ENCODE measurements at regions not wholly inside any gene's neighbourhood (a gene's known extent, or its start where the extent isn't known, plus 50 kb on each side); places are given as distances from the start of the nearest gene placed in this dataset.

DNA sequence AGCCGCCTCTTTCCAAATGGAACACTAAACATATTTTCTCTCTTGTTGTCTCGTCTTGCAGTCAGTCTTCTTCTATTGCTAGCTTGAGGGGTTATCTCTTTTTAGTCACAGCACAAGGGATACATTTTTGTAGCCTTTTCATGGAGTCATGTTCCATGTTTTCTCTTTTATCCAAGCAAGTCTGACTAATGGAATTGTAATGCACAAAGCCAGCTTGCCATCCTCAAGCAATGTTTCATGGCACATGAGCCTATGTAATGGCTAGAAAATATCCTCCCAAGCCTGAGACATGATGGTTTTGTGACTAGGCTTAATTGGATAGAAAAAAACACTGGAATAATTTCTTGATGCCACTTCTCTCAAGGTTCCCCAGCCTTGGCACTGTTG lies 414.6 kb upstream of the GOT2 start:
- TF ChIP-seq JUND (IDR thresholded peaks at IDR 0.05; ENCODE audit: low read depth), result no peak
- in situ Hi-C loops (cut with HindIII; ENCODE audit: low pct_unique_long_range_greater_than_20kb, low sequenced_read_pairs), result no loop called here
- DNase-seq (ENCODE audit: low read depth in 1 of 2, low spot score in 1 of 2), result no peak

- no peak for TF ChIP-seq JUND (IDR thresholded peaks at IDR 0.05; ENCODE audit: low read depth)
- no peak for DNase-seq (ENCODE audit: low read depth in 1 of 2, low spot score in 1 of 2)
- in situ Hi-C loops (cut with HindIII; ENCODE audit: low pct_unique_long_range_greater_than_20kb, low sequenced_read_pairs), result no loop called here
These were observed 414.1 kb upstream of the GOT2 start for GRCh38 chr16:59148056-59148768.

DNA sequence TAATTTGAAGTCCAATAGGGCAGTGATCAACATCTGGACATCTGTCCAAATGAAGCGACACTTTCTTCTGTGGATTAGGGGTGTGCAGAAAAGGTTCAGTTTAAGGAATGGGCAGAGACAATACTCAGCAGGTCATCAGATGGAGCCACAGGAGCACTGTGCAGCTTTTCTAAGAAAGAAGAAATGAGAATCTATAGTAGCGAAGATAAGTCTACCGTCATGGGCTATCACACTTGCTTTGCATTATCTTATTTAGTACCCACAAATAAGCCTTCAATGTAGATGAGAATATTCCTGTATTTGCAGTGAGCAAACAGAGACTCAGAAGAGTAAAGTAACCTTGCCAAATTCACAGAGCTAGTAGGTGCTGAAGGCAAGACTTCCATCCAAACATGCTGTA lies 412.0 kb upstream of the GOT2 start:
- DNase-seq (ENCODE audit: low read depth in 1 of 2, low spot score in 1 of 2), result no peak
- in situ Hi-C loops (cut with HindIII; ENCODE audit: low pct_unique_long_range_greater_than_20kb, low sequenced_read_pairs), result no loop called here
- no peak for TF ChIP-seq JUND (IDR thresholded peaks at IDR 0.05; ENCODE audit: low read depth)

DNA sequence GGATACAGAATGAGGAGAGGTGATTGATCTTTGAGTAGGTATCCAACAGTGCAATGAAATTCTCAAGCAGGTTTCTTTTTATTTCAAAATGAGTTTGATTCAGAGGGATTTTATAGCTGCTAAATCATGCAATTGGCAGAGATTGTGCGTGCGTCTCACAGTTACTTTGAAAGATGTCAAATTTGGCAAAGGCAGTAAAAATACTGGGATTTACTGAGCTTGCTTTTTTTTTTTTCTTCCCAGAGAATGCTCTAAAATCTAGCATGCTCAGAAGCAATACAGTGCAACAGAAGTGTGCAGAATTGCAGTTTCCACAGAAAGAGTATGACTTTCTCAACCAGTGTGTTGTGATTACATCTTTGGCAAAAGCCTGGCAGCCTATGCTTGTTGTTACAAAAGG lies 410.7 kb upstream of the GOT2 start:
- DNase-seq (ENCODE audit: low read depth in 1 of 2, low spot score in 1 of 2), result no peak
- TF ChIP-seq JUND (IDR thresholded peaks at IDR 0.05; ENCODE audit: low read depth), result no peak
- in situ Hi-C loops (cut with HindIII; ENCODE audit: low pct_unique_long_range_greater_than_20kb, low sequenced_read_pairs), result no loop called here

DNA sequence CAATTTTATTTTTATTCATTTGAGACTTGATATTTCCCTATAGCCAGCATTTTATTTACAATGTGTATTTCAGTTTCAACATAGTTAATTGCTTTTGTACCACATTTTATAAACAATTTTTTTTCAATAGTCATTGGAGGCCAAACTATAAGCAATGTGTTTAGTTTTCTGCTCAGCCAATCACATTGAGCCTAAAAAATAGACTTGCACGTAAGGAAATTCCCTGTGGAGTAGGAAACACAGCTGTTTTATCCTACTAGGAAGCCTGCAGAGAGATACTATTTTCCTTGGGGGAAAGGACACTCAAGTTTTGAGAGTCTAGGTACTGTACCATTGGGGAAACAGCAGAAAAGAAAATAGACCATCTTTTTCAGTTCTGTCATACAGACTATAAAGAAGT lies 410.2 kb upstream of the GOT2 start:
- no peak for DNase-seq (ENCODE audit: low read depth in 1 of 2, low spot score in 1 of 2)
- in situ Hi-C loops (cut with HindIII; ENCODE audit: low pct_unique_long_range_greater_than_20kb, low sequenced_read_pairs), result no loop called here
- no peak for TF ChIP-seq JUND (IDR thresholded peaks at IDR 0.05; ENCODE audit: low read depth)

DNA sequence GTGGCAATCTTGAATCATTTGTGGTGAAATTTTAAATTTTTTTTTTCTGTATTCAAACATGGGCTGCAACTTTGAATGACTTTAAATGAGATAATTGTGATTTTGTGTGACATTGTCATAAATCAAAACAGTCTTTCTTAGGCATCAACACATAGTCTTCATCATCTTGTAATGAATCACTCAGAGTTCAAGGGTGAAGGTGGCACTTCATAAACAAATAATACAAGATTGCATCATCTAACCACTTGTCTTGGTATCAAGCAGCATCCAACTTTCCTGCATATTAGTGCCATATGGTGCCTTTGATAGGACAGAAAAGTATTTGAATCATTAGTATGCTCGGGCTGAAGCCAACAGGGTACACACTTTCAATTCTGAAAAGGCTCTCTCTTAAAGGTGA lies 392.4 kb upstream of the GOT2 start:
- DNase-seq (ENCODE audit: low read depth in 1 of 2, low spot score in 1 of 2), result no peak
- no peak for TF ChIP-seq JUND (IDR thresholded peaks at IDR 0.05; ENCODE audit: low read depth)
- in situ Hi-C loops (cut with HindIII; ENCODE audit: low pct_unique_long_range_greater_than_20kb, low sequenced_read_pairs), result no loop called here

- in situ Hi-C loops (cut with HindIII; ENCODE audit: low pct_unique_long_range_greater_than_20kb, low sequenced_read_pairs), result no loop called here
- TF ChIP-seq JUND (IDR thresholded peaks at IDR 0.05; ENCODE audit: low read depth), result no peak
- no peak for DNase-seq (ENCODE audit: low read depth in 1 of 2, low spot score in 1 of 2)
These were observed 389.9 kb upstream of the GOT2 start for GRCh38 chr16:59124056-59124455.

- in situ Hi-C loops (cut with HindIII; ENCODE audit: low pct_unique_long_range_greater_than_20kb, low sequenced_read_pairs), result no loop called here
- no peak for DNase-seq (ENCODE audit: low read depth in 1 of 2, low spot score in 1 of 2)
- no peak for TF ChIP-seq JUND (IDR thresholded peaks at IDR 0.05; ENCODE audit: low read depth)
These were observed 389.4 kb upstream of the GOT2 start for GRCh38 chr16:59123479-59123878.

- TF ChIP-seq JUND (IDR thresholded peaks at IDR 0.05; ENCODE audit: low read depth), result no peak
- in situ Hi-C loops (cut with HindIII; ENCODE audit: low pct_unique_long_range_greater_than_20kb, low sequenced_read_pairs), result no loop called here
These were observed 388.1 kb upstream of the GOT2 start for GRCh38 chr16:59122262-59122537.

DNA sequence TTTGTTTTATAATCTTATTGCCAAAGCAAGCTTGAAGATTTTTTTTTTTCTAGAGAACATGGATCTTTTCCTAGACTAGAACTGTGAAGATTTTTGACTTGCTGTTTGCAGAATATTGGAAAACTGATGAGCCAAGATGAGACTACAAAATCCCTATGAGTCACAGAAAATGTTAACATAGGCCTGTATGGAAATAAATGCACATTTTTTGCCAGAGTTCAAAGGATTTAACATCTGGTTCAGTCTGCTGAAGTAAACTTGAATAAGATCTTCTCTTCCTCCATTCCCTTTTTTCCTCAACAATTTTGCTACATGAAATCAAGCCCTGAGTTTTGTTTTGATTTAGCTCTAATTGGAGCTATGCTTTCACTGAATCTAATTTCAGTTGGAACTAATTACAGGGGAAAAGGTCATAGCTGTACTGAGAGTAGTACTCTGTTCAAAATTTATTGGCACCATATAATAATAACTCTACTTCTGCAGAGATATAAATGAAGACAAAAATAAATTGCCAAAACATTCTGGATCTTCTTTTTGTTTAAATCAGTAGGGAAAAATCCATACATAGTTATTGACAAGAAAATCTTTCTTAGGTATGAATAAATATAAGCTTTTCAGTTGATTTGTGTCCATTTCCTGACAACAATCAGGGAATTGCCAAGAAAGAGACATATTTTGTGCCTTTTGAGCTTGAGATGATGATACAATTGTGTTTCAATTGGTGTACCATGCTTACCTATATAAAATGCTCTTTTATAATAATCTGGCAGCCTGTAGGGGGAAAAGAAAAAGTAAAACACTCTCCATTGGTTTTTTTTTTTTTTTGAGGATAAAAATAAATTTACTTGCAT lies 387.5 kb upstream of the GOT2 start:
- no peak for TF ChIP-seq JUND (IDR thresholded peaks at IDR 0.05; ENCODE audit: low read depth)
- DNase-seq (ENCODE audit: low read depth in 1 of 2, low spot score in 1 of 2), result no peak
- in situ Hi-C loops (cut with HindIII; ENCODE audit: low pct_unique_long_range_greater_than_20kb, low sequenced_read_pairs), result no loop called here

More at GRCh38 chr16:59122262-59122537, 388.1 kb upstream of the GOT2 start:
- DNase-seq (ENCODE audit: low read depth in 1 of 2, low spot score in 1 of 2), result no peak

- no peak for TF ChIP-seq JUND (IDR thresholded peaks at IDR 0.05; ENCODE audit: low read depth)
- in situ Hi-C loops (cut with HindIII; ENCODE audit: low pct_unique_long_range_greater_than_20kb, low sequenced_read_pairs), result no loop called here
- DNase-seq (ENCODE audit: low read depth in 1 of 2, low spot score in 1 of 2), result no peak
These were observed 382.6 kb upstream of the GOT2 start for GRCh38 chr16:59116744-59117143.

DNA sequence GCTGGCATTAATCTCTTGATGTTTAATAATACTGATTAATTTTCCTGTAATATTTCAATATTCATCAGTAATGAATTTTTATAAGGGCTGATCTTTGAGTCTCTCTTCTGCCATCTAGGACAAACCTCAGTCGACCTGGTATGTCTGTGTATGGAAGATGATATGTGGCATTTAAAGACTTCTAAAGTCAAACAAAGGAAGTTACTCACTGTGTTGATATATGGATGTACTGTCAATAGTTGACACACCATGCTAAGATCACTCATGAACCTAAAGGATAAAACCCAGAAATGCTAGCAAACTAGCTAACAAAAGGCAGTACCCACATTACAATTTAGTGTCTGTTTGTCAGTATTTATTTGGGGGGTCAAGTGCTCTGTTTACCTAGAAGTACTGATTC lies 380.7 kb upstream of the GOT2 start:
- DNase-seq (ENCODE audit: low read depth in 1 of 2, low spot score in 1 of 2), result no peak
- in situ Hi-C loops (cut with HindIII; ENCODE audit: low pct_unique_long_range_greater_than_20kb, low sequenced_read_pairs), result no loop called here
- TF ChIP-seq JUND (IDR thresholded peaks at IDR 0.05; ENCODE audit: low read depth), result no peak

DNA sequence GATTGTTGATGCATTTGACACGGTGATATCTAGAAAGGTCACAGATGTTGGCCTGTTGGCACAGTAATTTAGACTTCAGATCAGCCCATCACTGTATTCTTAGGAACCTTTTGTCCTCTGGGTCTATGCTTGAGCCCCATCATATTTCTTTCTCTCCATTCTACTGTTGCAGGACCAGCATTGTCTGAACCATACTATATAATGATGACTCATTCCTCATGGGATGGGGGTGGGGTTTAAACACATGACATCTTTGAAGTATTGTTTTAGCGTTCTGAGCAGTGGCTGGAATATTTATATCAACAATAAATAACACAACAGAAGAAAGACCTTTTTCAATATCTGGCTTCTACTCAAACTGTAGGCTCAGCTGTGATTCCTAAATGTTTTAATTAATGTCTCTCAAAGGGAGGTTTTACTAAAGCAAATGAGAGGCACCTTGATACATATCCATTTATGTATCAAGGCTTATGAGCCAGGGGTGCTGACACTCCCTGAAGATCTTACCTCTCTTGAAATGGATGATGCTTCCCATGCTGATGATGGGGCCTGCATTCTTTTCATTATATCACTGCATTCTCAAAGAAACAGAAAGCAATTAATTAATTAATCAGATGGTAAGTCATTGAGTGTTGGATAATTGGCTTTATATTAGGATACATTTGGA lies 379.0 kb upstream of the GOT2 start:
- DNase-seq (ENCODE audit: low read depth in 1 of 2, low spot score in 1 of 2), result no peak
- in situ Hi-C loops (cut with HindIII; ENCODE audit: low pct_unique_long_range_greater_than_20kb, low sequenced_read_pairs), result no loop called here
- TF ChIP-seq JUND (IDR thresholded peaks at IDR 0.05; ENCODE audit: low read depth), result no peak
